Parathyroid adenoma (tissue), 2 donors: ENCODE measurements at regions not wholly inside any gene's neighbourhood (a gene's known extent, or its start where the extent isn't known, plus 50 kb on each side); places are given as distances from the start of the nearest gene placed in this dataset.

Source experiments
- H2AFZ ChIP-seq: fragments of 300-600 bp; sonication (generic); one replicate; pipeline ENCODE4 v1.7.0; 2017; ENCODE audit warnings: antibody characterized with exemption, mild to moderate bottlenecking
- H3K27ac ChIP-seq: fragments of 300-600 bp; sonication (generic); one replicate; pipeline ENCODE4 v1.7.0; 2017
- H3K27me3 ChIP-seq: fragments of 300-600 bp; sonication (generic); one replicate; pipeline ENCODE4 v1.7.0; 2017; ENCODE audit warnings: low read length; ENCODE audit not compliant: control insufficient read depth, insufficient read depth
- H3K36me3 ChIP-seq: fragments of 300-600 bp; sonication (generic); one replicate; pipeline ENCODE4 v1.7.0; 2017; ENCODE audit warnings: low read length; ENCODE audit not compliant: control insufficient read depth, insufficient read depth
- H3K4me1 ChIP-seq: fragments of 300-600 bp; sonication (generic); one replicate; pipeline ENCODE4 v1.7.0; 2017; ENCODE audit warnings: control low read depth
- H3K4me2 ChIP-seq: fragments of 300-600 bp; sonication (generic); one replicate; pipeline ENCODE4 v1.7.0; 2017; ENCODE audit warnings: low read length
- H3K4me3 ChIP-seq: fragments of 300-600 bp; sonication (generic); one replicate; pipeline ENCODE4 v1.7.0; 2017; ENCODE audit warnings: low read depth, low read length
- H3K79me2 ChIP-seq: fragments of 300-600 bp; sonication (generic); one replicate; pipeline ENCODE4 v1.7.0; 2017; ENCODE audit warnings: control low read depth
- H3K9ac ChIP-seq: fragments of 300-600 bp; sonication (generic); one replicate; pipeline ENCODE4 v1.7.0; 2017; ENCODE audit warnings: mild to moderate bottlenecking
- H3K9me3 ChIP-seq: fragments of 300-600 bp; sonication (generic); one replicate; pipeline ENCODE4 v1.7.0; 2017; ENCODE audit warnings: low read length; ENCODE audit not compliant: control insufficient read depth
- TF ChIP-seq, protein P1 (sequence below): fragments of 300-600 bp; sonication (generic); IDR thresholded peaks from one replicate; pipeline ENCODE4 v1.7.0; 2017; ENCODE audit warnings: antibody characterized with exemption, mild to moderate bottlenecking
- donor health status: primary hyperparathyroidism.

DNA sequence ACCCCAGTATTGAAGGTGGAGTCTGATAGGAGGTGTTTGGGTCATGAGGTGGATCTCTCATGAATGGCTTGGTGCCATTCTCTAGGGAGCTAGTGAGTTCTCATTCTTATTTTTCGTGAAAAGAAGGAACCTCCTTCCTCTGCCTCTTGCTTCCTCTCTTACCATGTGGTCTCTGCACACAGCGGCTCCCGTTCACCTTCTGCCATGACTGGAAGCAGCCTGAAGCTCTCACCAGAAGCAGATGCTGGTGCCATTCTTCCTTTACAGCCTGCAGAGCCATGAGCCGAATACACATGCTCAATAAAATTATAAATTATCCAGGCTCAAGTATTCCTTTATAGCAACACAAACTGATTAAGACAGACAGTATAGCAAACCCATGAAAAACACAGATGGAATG is 545.1 kb upstream of the C16orf82 start:
- H3K27me3 ChIP-seq: no peaks in the 10 kb centered on the region
- no peaks in the 10 kb centered on the region for H3K4me1 ChIP-seq
- TF ChIP-seq, protein P1, sequence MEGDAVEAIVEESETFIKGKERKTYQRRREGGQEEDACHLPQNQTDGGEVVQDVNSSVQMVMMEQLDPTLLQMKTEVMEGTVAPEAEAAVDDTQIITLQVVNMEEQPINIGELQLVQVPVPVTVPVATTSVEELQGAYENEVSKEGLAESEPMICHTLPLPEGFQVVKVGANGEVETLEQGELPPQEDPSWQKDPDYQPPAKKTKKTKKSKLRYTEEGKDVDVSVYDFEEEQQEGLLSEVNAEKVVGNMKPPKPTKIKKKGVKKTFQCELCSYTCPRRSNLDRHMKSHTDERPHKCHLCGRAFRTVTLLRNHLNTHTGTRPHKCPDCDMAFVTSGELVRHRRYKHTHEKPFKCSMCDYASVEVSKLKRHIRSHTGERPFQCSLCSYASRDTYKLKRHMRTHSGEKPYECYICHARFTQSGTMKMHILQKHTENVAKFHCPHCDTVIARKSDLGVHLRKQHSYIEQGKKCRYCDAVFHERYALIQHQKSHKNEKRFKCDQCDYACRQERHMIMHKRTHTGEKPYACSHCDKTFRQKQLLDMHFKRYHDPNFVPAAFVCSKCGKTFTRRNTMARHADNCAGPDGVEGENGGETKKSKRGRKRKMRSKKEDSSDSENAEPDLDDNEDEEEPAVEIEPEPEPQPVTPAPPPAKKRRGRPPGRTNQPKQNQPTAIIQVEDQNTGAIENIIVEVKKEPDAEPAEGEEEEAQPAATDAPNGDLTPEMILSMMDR: no peak
- H2AFZ ChIP-seq: no peak overlapping the region
- H3K9ac ChIP-seq: no peak overlapping the region
- H3K4me2 ChIP-seq: no peak overlapping the region
- no peaks in the 10 kb centered on the region for H3K36me3 ChIP-seq
- no peaks in the 10 kb centered on the region for H3K79me2 ChIP-seq
- no peaks in the 10 kb centered on the region for H3K9me3 ChIP-seq
- H3K27ac ChIP-seq: no peak overlapping the region
- H3K4me3 ChIP-seq: no peak overlapping the region

DNA sequence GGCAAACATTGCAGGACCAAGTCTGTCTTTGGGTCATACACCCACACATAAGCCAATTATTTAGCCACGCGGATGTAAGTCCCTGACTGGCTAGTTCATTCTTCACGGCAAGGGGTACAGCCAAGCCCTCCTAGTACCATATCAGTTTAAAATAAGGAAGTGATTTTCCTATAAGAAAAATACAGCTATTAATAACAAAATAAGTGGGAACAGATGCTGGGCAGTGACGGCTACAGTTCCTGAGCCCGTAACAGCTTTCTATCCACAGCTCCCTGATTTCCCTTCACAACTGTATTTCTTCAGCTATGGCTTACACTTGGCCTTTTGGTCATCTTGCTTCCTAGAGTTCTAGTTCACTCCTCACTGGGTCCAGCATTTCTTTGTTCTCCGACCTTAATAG is 542.4 kb upstream of the C16orf82 start:
- Histone ChIP-seq H3K4me3 (no peak overlapping the region), H3K27ac (no peak overlapping the region), H2AFZ (no peak overlapping the region), H3K4me2 (no peak overlapping the region), H3K9ac (no peak overlapping the region), H3K27me3 (no peaks in the 10 kb centered on the region), H3K4me1 (no peaks in the 10 kb centered on the region), H3K79me2 (no peaks in the 10 kb centered on the region), H3K9me3 (no peaks in the 10 kb centered on the region), H3K36me3 (no peaks in the 10 kb centered on the region)
- TF ChIP-seq, protein P1: no peak

DNA sequence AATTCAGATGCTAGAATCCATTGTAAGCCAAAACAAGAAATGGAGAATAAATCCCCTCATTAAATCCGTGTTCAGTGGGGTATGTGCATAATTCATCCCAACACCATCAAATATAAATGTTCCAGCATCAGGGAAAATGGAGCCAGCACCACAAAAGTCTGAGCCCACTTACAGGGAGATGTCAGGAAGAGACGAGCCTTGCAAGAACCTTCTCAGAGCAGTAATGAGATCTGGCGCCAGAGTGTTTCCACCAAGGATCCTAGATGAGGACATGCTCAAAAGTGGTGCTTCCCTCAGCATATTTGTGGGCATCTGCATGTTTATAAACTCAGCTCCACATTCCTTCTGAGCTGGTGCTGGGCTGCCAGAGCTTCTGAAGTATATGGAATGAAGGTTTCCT is 541.9 kb upstream of the C16orf82 start:
- H3K9me3 ChIP-seq: no peaks in the 10 kb centered on the region
- H2AFZ ChIP-seq: no peak overlapping the region
- no peak overlapping the region for H3K4me3 ChIP-seq
- H3K27ac ChIP-seq: no peak overlapping the region
- TF ChIP-seq, protein P1: no peak
- H3K9ac ChIP-seq: no peak overlapping the region
- no peaks in the 10 kb centered on the region for H3K36me3 ChIP-seq
- H3K4me1 ChIP-seq: no peaks in the 10 kb centered on the region
- no peaks in the 10 kb centered on the region for H3K79me2 ChIP-seq
- no peaks in the 10 kb centered on the region for H3K27me3 ChIP-seq
- H3K4me2 ChIP-seq: no peak overlapping the region

DNA sequence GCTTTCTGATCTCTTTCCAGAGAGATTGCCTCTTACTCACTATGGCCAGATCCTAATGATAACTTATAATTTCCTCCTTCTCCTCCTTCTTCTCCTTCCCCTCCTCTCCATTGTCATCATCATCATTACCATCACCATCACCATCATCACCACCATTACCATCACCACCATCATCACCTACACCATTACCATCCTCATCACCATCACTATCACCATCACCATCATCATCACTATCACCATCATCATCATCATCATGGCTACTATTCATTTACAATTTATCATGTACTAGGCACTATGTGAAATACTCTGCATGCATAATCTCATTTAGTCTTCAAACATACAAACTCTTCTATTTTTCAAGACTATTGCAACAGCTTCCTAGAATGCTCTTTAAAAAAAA is 540.9 kb upstream of the C16orf82 start:
- TF ChIP-seq, protein P1: no peak
- Histone ChIP-seq H3K4me3 (no peak overlapping the region), H3K9me3 (no peaks in the 10 kb centered on the region), H3K4me2 (no peak overlapping the region), H3K4me1 (no peaks in the 10 kb centered on the region), H3K27me3 (no peaks in the 10 kb centered on the region), H2AFZ (no peak overlapping the region), H3K36me3 (no peaks in the 10 kb centered on the region), H3K79me2 (no peaks in the 10 kb centered on the region), H3K27ac (no peak overlapping the region), H3K9ac (no peak overlapping the region)

DNA sequence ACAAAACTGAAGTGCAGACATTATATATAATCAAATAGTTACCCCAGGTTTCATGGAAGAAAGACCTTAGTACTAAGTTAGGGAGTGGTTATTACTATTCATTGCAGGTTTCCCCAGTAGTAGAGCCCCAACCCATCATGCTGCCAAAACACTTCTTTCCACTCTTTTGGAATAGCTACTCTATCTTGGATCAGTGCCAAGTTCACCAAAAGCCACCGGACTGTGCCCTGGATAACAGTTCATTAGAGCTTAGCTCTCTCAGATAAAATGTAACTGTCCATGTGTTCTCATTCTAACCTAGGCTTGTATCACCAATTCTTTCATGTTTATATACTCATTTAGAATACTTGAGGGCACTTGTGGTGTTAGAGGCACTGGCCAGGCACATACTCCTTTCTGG is 540.1 kb upstream of the C16orf82 start:
- no peaks in the 10 kb centered on the region for H3K4me1 ChIP-seq
- no peak overlapping the region for H3K4me2 ChIP-seq
- H3K27ac ChIP-seq: no peak overlapping the region
- H3K9me3 ChIP-seq: no peaks in the 10 kb centered on the region
- H3K79me2 ChIP-seq: no peaks in the 10 kb centered on the region
- H3K27me3 ChIP-seq: no peaks in the 10 kb centered on the region
- H2AFZ ChIP-seq: no peak overlapping the region
- H3K4me3 ChIP-seq: no peak overlapping the region
- TF ChIP-seq, protein P1: no peak
- no peaks in the 10 kb centered on the region for H3K36me3 ChIP-seq
- H3K9ac ChIP-seq: no peak overlapping the region
